ENCODE measurements at regions not wholly inside any gene's neighbourhood (a gene's known extent, or its start where the extent isn't known, plus 50 kb on each side); places are given as distances from the start of the nearest gene placed in this dataset.

DNA sequence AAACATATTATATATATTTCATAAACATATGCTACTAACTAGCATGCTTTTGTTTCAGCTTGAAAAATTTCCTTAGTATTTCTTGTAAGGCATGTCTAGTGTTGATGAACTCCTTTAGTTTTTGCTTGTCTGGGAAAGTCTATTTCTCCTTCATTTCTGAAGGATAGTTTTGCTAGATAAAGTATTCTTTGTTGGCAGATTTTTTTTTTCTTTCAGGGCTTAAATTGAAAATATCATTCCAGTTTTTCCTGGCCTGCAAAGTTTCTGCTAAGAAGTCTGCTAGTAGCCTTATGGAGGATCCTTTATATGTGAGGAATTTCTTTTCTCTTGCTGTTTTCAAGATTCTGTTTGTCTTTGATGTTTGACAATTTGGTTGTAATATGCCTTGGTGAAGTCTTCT lies 183.5 kb downstream of the SLC4A3 start:
- TF ChIP-seq CTCF (IDR thresholded peaks at IDR 0.05; ENCODE audit: borderline replicate concordance, insufficient read depth, low read depth, low read length), result no peak
- no peak overlapping the region for H3K4me3 ChIP-seq (ENCODE audit: low read depth, low read length)

DNA sequence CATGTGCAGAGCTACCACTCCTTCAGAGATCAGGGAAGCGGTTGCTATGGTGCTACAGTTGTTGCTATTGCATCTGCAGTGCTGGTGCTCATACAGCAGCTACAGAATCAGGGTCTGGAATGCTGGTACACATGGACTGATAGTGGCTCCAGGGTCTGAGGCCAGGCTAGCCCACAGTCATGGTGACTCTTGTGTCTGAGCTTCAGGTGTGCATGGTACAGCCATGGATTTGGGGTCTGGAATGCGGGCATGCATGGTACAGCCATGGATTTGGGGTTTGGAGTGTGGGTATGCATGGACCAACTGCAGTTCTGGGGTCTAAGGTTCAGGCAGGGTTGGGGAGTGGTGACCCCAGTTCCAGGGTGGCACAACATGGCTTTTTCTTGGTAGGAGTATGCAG lies 185.2 kb downstream of the SLC4A3 start:
- no peak for TF ChIP-seq CTCF (IDR thresholded peaks at IDR 0.05; ENCODE audit: borderline replicate concordance, insufficient read depth, low read depth, low read length)
- H3K4me3 ChIP-seq (ENCODE audit: low read depth, low read length), result no peak overlapping the region

- TF ChIP-seq CTCF (IDR thresholded peaks at IDR 0.05; ENCODE audit: borderline replicate concordance, insufficient read depth, low read depth, low read length), result no peak
- no peak overlapping the region for H3K4me3 ChIP-seq (ENCODE audit: low read depth, low read length)
Measured at GRCh38 chr2:219820767-219821166, 193.3 kb downstream of the SLC4A3 start.

DNA sequence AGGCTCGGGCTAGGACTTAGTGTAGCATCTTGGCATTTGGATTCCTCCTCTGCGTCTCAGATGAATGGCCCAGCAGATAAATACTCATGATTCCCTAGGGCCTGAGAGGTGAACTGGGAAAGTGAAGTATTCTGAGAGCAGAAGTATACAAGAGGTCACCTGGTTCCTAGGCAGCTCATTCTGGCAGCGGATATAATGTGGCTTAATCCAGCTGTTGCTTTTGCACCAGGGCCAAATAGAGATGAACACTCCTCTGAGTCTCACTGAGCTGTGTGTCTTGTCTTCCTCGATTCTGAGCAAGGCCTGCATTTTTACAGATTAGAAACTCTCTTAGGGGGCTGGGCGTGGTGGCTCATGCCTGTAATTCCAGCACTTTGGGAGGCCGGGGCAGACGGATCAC lies 196.1 kb downstream of the SLC4A3 start:
- no peak overlapping the region for H3K4me3 ChIP-seq (ENCODE audit: low read depth, low read length)
- TF ChIP-seq CTCF (IDR thresholded peaks at IDR 0.05; ENCODE audit: borderline replicate concordance, insufficient read depth, low read depth, low read length), result no peak

DNA sequence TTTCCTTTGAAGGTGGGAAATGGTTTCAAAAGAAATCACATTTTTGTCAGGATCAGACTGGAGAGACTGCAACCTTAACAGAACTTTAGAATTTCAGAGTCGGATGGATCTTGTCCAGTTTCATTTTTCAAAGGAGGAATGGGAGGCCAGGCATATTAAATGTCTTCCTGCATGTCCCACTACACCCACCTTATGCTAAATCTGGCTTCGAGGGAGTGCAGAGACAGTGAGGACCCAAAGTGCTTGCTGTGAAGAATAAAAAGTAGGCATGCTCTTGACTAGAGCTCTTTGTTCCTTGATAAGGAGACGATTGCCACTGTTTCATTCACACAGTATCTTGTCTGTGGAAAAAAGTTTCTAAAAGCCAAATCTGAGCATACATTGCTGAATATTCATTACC lies 197.6 kb downstream of the SLC4A3 start:
- TF ChIP-seq CTCF (IDR thresholded peaks at IDR 0.05; ENCODE audit: borderline replicate concordance, insufficient read depth, low read depth, low read length), result no peak
- H3K4me3 ChIP-seq (ENCODE audit: low read depth, low read length), result no peak overlapping the region

DNA sequence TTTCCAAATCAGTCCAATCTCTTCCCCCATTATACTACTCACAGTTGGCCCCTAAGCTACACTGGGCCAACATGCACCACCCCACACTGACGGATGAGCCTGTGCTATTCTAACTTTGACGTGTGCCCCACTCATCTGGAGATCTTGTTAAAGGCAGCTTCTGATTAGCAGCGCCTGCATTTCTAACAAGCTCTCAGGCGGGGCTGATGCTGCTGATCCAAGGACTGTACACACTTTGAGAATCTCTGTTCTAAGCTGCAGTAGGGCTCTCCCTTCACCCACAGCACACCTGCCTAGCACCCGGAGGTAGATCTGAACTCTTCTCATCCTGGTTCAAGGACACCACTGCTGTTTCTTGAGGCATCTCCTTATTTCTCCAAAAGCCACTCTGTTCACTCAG lies 200.7 kb downstream of the SLC4A3 start:
- no peak for TF ChIP-seq CTCF (IDR thresholded peaks at IDR 0.05; ENCODE audit: borderline replicate concordance, insufficient read depth, low read depth, low read length)
- no peak overlapping the region for H3K4me3 ChIP-seq (ENCODE audit: low read depth, low read length)

GRCh38 chr2:219829667-219830352 lies 202.4 kb downstream of the SLC4A3 start:
- TF ChIP-seq CTCF (IDR thresholded peaks at IDR 0.05; ENCODE audit: borderline replicate concordance, insufficient read depth, low read depth, low read length), result no peak
- H3K4me3 ChIP-seq (ENCODE audit: low read depth, low read length), result no peak overlapping the region

Data from GM12875 (cell line).